Ovary (tissue), 3 donors: ENCODE measurements at regions not wholly inside any gene's neighbourhood (a gene's known extent, or its start where the extent isn't known, plus 50 kb on each side); places are given as distances from the start of the nearest gene placed in this dataset.

ENCODE experiments used
- CTCF ChIP-seq, 3 donors: fragments of 450-650 bp in 2 of 3; fragments of 200-600 bp in 1 of 3; IDR thresholded peaks; one replicate each; pipeline versions ENCODE4 v1.5.1 to v1.8.0; 2016 to 2022; ENCODE audit warnings: antibody characterized with exemption in 3 of 3, mild to moderate bottlenecking in 1 of 3
- EP300 ChIP-seq: sonication (generic); formaldehyde crosslinking; IDR thresholded peaks from one replicate; pipeline ENCODE4 v1.6.1; 2017; ENCODE audit warnings: antibody characterized with exemption
- POLR2A ChIP-seq: fragments of 450-650 bp; IDR thresholded peaks from one replicate; pipeline ENCODE4 v1.6.1; 2017; ENCODE audit warnings: antibody characterized with exemption, mild to moderate bottlenecking, moderate library complexity
- donor health status: DM: no; HTN: no; CAD: no.

GRCh38 chr6:153503810-153504209 lies 372.7 kb upstream of the RGS17 start:
- TF ChIP-seq POLR2A, result no peak
- TF ChIP-seq CTCF (IDR thresholded peaks at IDR 0.05), result no peak
- no peak for TF ChIP-seq EP300
